CD4-positive, alpha-beta T cell treated with Interleukin-6 at 100 ng/mL for 8 hours (primary cell): ENCODE measurements at regions not wholly inside any gene's neighbourhood (a gene's known extent, or its start where the extent isn't known, plus 50 kb on each side); places are given as distances from the start of the nearest gene placed in this dataset.

Source experiments
- DNase-seq: peaks from one replicate; pipeline ENCODE4 v3.0.0-alpha.2; 2020; ENCODE audit warnings: mixed read lengths, low spot score

DNA sequence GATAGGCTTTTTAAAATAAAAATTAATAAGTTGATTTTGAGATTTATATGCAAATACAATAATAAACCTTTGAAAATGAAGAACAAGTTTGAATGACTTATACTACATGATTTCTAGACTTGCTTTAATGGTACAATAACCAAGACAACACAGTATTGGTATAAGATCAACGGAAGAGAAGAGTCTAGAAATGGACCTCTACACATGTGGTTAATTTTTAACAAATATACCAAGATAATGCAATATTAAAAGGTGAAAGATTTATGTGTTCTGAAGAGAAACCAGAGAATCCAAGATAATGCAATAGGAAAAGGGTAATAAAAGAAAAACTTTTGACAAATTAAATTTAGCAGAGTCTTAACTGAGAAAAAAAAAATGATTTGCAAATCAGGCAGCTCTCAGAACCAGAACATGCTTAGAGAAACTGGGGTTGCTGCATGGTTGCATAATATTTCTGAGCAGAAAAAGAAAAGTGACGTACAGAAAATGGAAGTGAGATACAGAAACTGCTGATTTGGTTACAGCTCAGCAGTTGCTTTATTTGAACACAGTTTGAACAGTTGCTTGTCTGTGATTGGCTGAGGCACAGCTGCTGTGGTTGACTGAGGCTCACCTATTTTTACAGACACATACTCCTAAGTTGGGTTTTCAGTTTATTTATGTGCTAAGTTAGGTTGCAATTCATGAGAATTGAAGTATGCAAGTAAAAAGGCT is 365.9 kb downstream of the CRPPA start:
- DNase-seq: no peak

DNA sequence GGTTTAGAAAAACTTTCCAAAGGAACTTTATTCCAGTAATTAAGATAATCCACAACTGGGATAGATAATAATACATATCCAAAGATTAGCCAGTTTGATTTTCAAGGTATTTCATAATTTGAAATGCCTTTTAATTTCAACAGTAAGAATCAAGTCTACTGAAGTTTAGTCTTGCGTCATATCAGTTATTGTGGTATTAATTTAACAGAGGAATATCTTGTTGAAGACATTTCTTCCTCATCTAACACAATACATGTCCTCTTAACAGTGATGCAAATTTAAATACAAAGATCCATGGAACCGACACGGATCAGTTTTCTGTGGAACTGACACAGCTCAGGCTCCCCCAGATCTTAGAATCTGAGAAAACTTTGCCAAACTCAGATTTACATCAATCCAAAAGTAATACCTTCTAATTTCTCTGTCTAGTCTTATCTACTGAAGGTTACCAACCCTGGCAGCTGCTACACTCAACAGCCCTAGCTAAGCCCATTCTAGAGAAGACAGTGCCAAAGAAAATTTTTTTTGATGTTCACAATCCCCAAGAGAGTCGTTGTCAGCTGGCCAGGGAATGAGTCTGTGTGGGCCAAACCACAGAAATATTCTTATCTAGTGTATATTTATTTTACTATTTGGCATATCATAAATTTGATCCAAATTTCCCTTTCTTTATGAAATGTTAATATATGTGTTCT is 365.2 kb upstream of the MEOX2 start:
- DNase-seq: no peak

- DNase-seq: no peak
Observed at GRCh38 chr7:16046041-16046440, 359.6 kb upstream of the MEOX2 start.

DNA sequence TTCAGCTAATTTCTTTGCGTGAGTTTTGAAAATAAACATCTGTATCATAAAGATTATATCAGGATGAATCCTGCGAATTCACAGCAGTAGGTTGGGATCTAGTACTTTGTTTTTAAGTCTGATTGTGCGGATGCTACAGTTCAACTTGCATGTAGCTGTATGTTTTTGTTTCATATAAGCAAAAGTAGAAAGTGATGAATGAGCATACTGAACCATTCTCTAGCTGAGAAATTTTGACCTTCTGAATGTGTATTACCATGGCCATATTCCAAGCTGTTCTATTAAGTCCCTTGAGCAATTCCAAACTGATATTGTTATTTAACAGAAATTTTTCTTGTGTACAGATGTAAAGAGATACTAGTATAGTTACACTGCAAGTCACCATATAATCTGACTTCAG is 358.8 kb upstream of the MEOX2 start:
- DNase-seq: no peak

GRCh38 chr7:16044645-16045044 is 358.2 kb upstream of the MEOX2 start:
- DNase-seq: no peak

GRCh38 chr7:16040346-16040745 is 353.9 kb upstream of the MEOX2 start:
- no peak for DNase-seq

DNA sequence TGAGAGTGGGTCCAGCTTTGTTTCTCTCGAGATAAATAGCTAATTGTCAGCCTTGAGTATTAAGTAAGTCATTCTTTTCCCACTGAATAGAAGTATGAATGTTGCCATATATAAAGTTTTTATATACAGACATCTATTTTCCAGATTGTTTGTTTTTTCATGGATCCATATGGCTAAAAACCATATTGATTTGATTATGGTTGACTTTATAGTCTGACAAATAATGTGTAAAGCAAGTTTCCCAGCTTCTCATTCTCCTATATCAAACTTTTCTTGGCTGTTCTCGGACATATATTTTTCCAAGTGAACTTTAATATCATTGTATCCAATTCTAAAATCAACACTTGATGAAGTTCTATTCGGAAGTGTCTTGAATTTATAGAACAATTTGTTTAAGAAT is 352.4 kb upstream of the MEOX2 start:
- DNase-seq: no peak

DNA sequence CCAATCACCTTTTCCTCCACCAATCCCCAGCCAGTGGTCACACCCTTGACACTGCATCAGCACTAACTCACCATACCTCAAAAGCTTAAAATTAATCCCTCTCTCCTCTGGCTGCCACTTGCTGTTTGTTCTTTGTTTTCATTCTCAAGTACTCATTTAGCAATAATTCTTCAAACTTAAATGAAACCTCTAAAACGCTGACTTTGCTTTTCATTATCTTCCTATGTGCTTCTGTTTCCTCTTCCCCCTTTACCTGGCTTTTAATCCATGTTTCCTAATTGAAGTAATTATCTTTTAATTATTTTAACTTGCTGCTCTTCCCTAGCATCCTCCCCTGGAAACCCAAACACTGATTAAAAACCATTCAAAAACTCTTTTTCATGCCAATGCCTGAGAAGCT is 348.9 kb upstream of the MEOX2 start:
- no peak for DNase-seq

DNA sequence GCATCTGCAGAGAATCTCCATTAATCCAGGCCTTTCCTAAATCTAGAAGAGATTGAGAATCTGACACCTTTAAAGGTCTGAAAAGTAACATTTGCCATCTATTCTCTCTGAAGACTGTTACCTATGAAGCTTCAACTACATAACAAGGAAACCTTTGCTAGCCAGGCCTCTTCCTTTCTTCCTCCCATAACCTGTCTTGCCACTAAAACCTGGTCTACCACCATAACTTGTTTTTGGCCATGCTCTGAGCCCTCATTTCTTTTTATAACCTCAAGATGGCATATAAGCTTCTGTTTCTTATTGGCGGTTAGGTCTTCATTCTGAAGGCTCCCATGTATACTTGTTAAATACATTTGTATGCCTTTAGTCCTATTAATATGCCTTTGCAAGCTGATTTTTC is 348.4 kb upstream of the MEOX2 start:
- DNase-seq: no peak

DNA sequence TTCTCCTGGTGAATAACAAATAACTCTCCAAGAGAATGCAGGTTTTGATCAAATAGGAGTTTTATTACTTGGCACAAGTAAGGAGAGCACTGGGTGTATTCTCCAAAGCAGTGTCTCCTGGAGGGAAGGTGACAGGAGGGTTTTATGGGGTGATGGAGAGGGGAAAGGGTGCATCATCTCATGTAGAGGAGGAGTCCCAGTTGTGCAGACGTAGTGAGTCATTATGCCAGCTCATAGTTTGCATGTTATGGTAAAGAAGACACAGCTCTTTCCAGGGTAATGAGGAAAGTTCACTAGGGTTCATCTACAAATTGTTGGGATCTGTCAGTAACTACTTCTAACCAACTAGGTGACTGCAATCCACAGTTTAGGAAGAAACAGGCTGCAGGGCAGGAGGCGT is 347.9 kb upstream of the MEOX2 start:
- DNase-seq: no peak

GRCh38 chr7:16033233-16033632 is 346.8 kb upstream of the MEOX2 start:
- no peak for DNase-seq

DNA sequence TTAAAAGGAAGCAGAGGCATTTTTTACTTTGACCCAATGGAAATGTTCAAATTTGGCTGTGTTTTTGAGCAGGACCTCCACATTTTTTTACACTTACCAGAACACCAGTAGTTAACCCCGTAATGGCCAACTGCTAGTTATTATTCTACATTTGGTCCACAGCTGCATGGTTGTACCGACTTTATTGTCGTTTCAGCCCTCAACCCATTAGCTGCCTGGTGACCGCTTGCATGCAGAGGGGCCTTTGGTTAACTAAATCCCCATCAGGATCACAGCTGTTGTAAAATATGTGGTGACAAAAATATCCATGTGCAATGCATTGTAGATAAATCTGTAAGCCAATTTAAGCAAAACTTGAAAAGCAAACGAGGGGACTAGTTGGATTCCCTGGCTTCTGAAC is 342.2 kb upstream of the MEOX2 start:
- no peak for DNase-seq

DNA sequence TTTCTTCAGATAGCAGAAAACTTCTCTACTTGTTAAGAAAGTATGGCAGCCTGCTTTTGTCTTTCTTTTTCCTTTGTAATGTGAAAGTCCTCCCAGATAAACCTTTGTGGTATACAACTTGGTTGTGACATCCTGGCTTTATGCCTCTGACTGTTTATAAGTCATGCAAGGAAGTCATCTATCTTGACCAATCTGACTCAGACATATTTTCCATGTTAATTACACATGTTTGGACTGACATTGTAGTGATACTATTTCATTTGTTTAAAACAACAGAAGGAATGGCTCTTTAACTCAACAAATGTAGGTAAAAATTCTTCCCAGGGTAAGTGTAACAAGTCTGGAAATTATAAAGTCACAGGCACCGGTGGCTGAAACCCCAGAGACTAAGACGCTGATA is 341.6 kb upstream of the MEOX2 start:
- DNase-seq: no peak

DNA sequence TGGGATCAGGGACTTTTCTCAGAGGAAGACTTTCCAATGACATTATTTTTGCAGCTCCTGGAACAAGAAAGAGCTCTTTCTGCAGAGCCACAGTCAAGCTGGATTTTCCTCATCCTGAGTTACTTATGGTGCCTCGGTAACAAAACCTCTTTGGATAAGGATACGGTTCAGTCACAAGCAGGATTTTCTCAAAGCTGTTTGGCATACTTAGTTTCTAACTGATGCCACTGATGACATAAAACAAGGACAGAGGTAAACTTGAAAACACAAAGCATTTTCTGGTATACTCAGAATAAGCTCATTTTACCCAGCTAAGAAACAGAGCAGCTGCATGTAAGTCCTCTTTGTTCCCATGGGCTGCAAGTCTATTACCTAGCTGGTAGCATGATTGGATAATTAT is 340.9 kb upstream of the MEOX2 start:
- DNase-seq: no peak

GRCh38 chr7:16026253-16027020 is 340.0 kb upstream of the MEOX2 start:
- DNase-seq: no peak

GRCh38 chr7:16025696-16026095 is 339.2 kb upstream of the MEOX2 start:
- no peak for DNase-seq

DNA sequence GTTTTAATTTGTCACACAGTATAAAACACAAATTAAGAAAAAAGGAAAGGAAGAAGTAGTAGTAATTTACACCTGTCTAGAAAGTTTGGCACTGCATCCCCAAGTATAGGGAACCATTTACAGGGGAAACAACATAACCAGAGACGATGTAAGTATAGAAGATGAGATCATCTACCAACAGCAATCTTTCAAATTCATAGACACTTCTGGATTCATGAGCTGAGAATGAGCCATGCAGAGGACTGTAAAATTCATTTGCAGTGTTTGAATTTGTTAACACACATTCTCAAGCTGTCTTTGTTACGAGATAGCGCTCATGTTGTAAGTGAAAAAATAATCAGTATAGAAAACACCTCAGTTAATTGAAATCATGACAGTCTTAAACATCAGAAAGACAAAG is 337.0 kb upstream of the MEOX2 start:
- no peak for DNase-seq

- no peak for DNase-seq
Observed at GRCh38 chr7:16023046-16023445, 336.6 kb upstream of the MEOX2 start.

DNA sequence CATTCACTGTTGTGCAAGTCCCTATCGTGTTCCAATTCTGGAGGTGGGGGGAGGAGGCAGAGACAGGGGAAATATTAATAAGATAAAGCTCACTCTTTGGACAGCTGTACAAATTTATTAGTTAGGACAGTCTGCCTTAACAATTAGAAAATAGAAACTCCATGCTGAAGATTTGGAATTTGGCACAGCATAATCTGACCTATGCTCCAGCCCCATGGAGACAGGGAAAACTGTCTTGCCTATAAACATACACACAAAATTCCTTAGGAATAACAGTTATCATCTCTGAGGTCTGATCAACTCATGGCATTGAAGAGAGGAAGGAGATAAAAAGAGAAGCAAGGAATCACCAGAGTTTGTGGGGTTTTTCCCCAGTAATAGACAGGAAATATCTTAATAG is 335.4 kb upstream of the MEOX2 start:
- DNase-seq: no peak

GRCh38 chr7:16015981-16016380 is 329.5 kb upstream of the MEOX2 start:
- DNase-seq: no peak

DNA sequence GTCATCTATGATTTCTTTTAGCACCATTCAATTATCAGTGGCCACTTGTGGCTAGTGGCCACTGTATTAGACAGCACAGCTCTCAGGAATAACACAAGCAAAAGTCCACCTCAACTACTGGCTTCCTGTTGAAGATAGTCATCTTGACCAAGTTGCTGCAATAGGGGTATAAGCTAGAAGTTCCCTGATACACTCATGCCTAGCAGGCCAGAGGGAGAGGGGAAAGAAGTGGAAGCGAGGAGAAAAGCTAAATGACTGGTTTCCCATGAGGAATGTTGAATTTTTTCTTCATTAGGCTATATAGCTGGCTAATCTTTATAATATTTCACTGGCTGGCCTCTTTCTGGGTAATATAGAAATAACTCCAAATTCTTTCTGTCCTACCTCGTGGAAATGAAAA is 327.5 kb upstream of the MEOX2 start:
- no peak for DNase-seq

GRCh38 chr7:16007911-16008310 is 321.4 kb upstream of the MEOX2 start:
- DNase-seq: no peak

GRCh38 chr7:16004702-16005101 is 318.2 kb upstream of the MEOX2 start:
- no peak for DNase-seq
